ENCODE measurements at regions not wholly inside any gene's neighbourhood (a gene's known extent, or its start where the extent isn't known, plus 50 kb on each side); places are given as distances from the start of the nearest gene placed in this dataset.

DNA sequence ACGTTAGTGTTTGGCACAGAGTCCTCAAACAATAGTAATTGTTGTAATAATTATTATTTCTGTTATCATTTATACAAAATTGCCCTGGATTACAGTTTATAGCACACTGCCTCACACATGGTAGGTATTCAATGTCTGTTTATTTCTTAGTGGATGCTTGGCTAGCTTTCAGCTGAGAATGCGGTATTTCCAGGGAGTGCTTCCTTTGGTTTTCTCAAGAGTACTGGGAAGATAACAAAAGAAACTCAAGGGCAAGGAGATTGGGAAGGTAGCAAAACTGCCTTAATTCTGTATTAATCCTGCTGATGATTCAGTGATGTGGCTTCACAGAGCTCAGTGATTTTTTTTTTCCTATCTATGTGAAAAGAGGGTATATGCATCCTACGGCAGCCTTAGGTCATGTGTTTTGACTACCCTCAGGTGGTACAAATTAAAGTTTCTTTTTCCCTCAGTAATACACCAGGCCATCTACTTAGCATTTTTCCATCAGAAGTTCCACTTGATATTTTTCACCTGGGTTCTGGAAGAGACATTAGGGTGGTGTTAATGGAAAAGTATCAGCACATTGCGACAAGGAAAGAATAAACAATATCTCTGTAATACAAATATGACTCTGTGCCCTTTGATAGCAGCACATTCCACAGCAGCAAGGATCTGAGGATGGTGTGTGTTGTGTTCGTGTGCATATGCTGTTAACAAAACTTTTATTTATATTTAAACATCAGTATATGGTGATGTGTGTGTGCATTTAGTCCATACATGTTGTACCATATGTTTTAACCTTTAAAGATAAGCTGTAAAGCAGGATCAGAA is 124.3 kb upstream of the RASGEF1B start:
- 51 to 57% (median 54%) methylated on average over 5 of the region's 5 CpGs for WGBS, 4 donors
- H3K36me3 ChIP-seq (replicated peaks in 1 of 2), result no peaks in the 10 kb centered on the region
- H3K4me1 ChIP-seq (replicated peaks in 1 of 2), result no peaks in the 10 kb centered on the region
- no peak for DNase-seq
- intact Hi-C loops (cut with DNase I), result no loop called here
- H3K9me3 ChIP-seq (replicated peaks in 1 of 3), result no peaks in the 10 kb centered on the region
- no peak overlapping the region for H3K27ac ChIP-seq
- no peak overlapping the region for H3K4me3 ChIP-seq
- H3K27me3 ChIP-seq, result no peaks in the 10 kb centered on the region
- no peak for TF ChIP-seq POLR2A (IDR thresholded peaks at IDR 0.05)
- TF ChIP-seq, protein P1, sequence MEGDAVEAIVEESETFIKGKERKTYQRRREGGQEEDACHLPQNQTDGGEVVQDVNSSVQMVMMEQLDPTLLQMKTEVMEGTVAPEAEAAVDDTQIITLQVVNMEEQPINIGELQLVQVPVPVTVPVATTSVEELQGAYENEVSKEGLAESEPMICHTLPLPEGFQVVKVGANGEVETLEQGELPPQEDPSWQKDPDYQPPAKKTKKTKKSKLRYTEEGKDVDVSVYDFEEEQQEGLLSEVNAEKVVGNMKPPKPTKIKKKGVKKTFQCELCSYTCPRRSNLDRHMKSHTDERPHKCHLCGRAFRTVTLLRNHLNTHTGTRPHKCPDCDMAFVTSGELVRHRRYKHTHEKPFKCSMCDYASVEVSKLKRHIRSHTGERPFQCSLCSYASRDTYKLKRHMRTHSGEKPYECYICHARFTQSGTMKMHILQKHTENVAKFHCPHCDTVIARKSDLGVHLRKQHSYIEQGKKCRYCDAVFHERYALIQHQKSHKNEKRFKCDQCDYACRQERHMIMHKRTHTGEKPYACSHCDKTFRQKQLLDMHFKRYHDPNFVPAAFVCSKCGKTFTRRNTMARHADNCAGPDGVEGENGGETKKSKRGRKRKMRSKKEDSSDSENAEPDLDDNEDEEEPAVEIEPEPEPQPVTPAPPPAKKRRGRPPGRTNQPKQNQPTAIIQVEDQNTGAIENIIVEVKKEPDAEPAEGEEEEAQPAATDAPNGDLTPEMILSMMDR (IDR thresholded peaks at IDR 0.05), result no peak

DNA sequence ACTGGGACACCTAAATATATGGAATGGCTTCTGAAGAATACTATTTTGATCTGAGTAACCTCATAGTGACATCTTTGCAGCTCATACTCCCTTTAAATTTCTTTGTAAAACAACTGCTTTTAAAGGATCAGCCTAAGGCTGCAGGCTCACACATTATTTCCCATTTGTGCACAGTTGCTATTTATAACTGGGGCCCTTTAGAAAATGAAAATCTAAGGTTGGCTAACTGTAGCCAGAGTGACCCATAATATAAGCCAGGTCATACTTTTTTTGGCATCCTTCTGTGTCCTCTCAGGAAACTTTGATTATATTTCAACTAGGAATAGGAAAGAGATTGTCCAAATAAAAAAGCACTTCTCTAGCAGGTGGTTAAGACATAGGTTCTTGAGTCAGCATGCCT is 123.6 kb upstream of the RASGEF1B start:
- Histone ChIP-seq H3K36me3 (replicated peaks in 1 of 2) (no peaks in the 10 kb centered on the region), H3K4me1 (replicated peaks in 1 of 2) (no peaks in the 10 kb centered on the region), H3K27me3 (no peaks in the 10 kb centered on the region), H3K4me3 (no peak overlapping the region), H3K27ac (no peak overlapping the region), H3K9me3 (replicated peaks in 1 of 3) (no peaks in the 10 kb centered on the region)
- no peak for TF ChIP-seq POLR2A (IDR thresholded peaks at IDR 0.05)
- no peak for DNase-seq
- intact Hi-C loops (cut with DNase I), result no loop called here

DNA sequence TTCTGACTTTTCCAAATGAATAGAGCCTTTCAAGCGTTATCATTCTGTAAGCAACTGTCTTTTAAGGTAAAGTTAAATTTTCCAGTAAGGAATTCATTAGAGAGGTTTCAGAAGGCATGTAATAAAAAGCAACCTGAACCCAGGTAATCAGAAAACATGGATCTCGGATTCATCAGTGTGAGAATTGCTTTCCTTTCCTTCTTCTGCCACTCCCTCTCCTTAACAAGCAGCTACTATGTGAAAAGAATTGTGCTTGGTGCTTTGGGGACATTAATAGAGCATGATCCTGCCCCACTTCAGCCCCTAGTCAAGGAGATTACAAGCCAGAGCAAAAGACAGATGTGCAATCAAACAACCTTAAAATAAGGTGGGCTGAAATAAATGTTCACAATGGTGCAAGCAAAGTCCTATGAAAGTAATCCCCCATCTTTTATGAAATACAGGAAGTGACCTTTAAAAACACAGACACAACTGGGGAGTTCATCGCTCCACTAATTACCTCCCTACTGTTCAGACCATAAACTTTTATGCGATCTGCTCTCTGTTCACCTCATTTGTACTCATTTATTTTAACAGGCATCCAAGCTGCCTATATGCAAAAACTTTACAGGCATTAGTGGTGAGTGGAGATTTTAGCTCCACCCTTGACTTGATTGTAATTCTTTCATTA is 122.9 kb upstream of the RASGEF1B start:
- no peaks in the 10 kb centered on the region for H3K27me3 ChIP-seq
- 78 to 85% (median 82%) methylated on average over 4 of the region's 4 CpGs for WGBS, 4 donors
- no peak for DNase-seq
- TF ChIP-seq, protein P1 (IDR thresholded peaks at IDR 0.05), result no peak
- TF ChIP-seq POLR2A (IDR thresholded peaks at IDR 0.05), result no peak
- no peak overlapping the region for H3K4me3 ChIP-seq
- no peak overlapping the region for H3K27ac ChIP-seq
- H3K36me3 ChIP-seq (replicated peaks in 1 of 2), result no peaks in the 10 kb centered on the region
- intact Hi-C loops (cut with DNase I), result no loop called here
- no peaks in the 10 kb centered on the region for H3K9me3 ChIP-seq (replicated peaks in 1 of 3)
- no peaks in the 10 kb centered on the region for H3K4me1 ChIP-seq (replicated peaks in 1 of 2)

DNA sequence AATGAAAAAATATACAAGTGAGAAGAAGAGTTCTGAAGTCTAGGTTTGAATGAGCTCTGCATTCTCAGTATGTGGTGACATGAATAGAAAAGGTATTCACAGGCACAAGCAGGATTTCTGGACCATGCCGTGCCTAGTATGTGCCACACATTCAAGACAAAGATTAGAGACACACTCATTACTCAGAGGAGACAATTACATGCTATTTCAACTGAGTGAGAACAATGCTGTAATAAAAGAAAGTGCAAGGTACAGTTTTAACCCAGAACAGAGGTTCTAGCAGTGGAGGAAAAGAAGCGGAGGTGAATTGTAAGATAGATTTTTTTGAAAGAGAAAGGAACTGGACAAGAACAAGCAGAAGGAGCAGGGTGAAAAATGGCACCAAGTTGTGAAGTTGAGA is 121.0 kb upstream of the RASGEF1B start:
- Histone ChIP-seq H3K4me3 (no peak overlapping the region), H3K9me3 (replicated peaks in 1 of 3) (no peaks in the 10 kb centered on the region), H3K4me1 (replicated peaks in 1 of 2) (no peaks in the 10 kb centered on the region), H3K27ac (no peak overlapping the region), H3K27me3 (no peaks in the 10 kb centered on the region), H3K36me3 (replicated peaks in 1 of 2) (no peaks in the 10 kb centered on the region)
- 82 to 93% (median 83%) methylated on average over 2 of the region's 2 CpGs for WGBS, 4 donors
- intact Hi-C loops (cut with DNase I), result no loop called here
- TF ChIP-seq, protein P1 (IDR thresholded peaks at IDR 0.05), result no peak
- TF ChIP-seq POLR2A (IDR thresholded peaks at IDR 0.05), result no peak
- no peak for DNase-seq
